H9 (cell line): ENCODE measurements at regions not wholly inside any gene's neighbourhood (a gene's known extent, or its start where the extent isn't known, plus 50 kb on each side); places are given as distances from the start of the nearest gene placed in this dataset.

Experiments used
- DNase-seq: peaks from one replicate; pipeline ENCODE4 v3.0.0-alpha.2; 2017
- H2AFZ ChIP-seq: one replicate; pipeline ENCODE4 v1.6.1; 2013; ENCODE audit warnings: mild to moderate bottlenecking, low read length, control low read depth, moderate library complexity
- H2AK5ac ChIP-seq: 2 replicates; pipeline ENCODE4 v1.6.1; 2013; ENCODE audit warnings: low read length, control low read depth, mixed read lengths; ENCODE audit not compliant: insufficient read length
- H2BK120ac ChIP-seq: one replicate; pipeline ENCODE4 v1.6.1; 2013; ENCODE audit warnings: low read depth, mild to moderate bottlenecking, low read length, control low read depth, inconsistent platforms; ENCODE audit not compliant: poor library complexity, severe bottlenecking
- H2BK12ac ChIP-seq: 2 replicates; pipeline ENCODE4 v1.6.1; 2013; ENCODE audit warnings: low read length, control low read depth, mixed read lengths, low read depth; ENCODE audit not compliant: insufficient read length
- H2BK15ac ChIP-seq: 2 replicates; pipeline ENCODE4 v1.6.1; 2013; ENCODE audit warnings: low read depth, low read length, control low read depth
- H2BK20ac ChIP-seq: one replicate; pipeline ENCODE4 v1.6.1; 2013; ENCODE audit warnings: low read depth, mild to moderate bottlenecking, low read length, control low read depth, inconsistent platforms; ENCODE audit not compliant: poor library complexity, severe bottlenecking
- H2BK5ac ChIP-seq: 2 replicates; pipeline ENCODE4 v1.6.1; 2013; ENCODE audit warnings: low read length, control low read depth, mixed read lengths; ENCODE audit not compliant: insufficient read length
- H3K14ac ChIP-seq: 2 replicates; pipeline ENCODE4 v1.6.1; 2013; ENCODE audit warnings: low read length, control low read depth; ENCODE audit not compliant: insufficient read depth
- H3K18ac ChIP-seq: 2 replicates; pipeline ENCODE4 v1.6.1; 2013; ENCODE audit warnings: low read depth, mild to moderate bottlenecking, mixed read lengths, low read length, control low read depth; ENCODE audit not compliant: insufficient read length
- H3K23ac ChIP-seq: 2 replicates; pipeline ENCODE4 v1.6.1; 2013; ENCODE audit warnings: low read length, control low read depth, mixed read lengths, low read depth; ENCODE audit not compliant: insufficient read length
- H3K23me2 ChIP-seq: 2 replicates; pipeline ENCODE4 v1.6.1; 2013; ENCODE audit warnings: low read depth, mild to moderate bottlenecking, mixed read lengths, low read length, control low read depth; ENCODE audit not compliant: insufficient read length, poor library complexity, severe bottlenecking
- H3K27ac ChIP-seq: 2 replicates; pipeline ENCODE4 v1.5.1; 2013; ENCODE audit warnings: low read length, control low read depth, mixed read lengths, low read depth; ENCODE audit not compliant: insufficient read length
- H3K27me3 ChIP-seq: 2 replicates; pipeline ENCODE4 v1.6.1; 2013; ENCODE audit warnings: low read length, control low read depth, inconsistent platforms; ENCODE audit not compliant: insufficient read depth
- H3K4ac ChIP-seq: 2 replicates; pipeline ENCODE4 v1.6.1; 2013; ENCODE audit warnings: low read depth, mild to moderate bottlenecking, control low read depth, inconsistent platforms, low read length, moderate library complexity
- H3K4me1 ChIP-seq: 2 replicates; pipeline ENCODE4 v1.6.1; 2013; ENCODE audit warnings: low read length, control low read depth, inconsistent platforms; ENCODE audit not compliant: insufficient read depth
- H3K4me2 ChIP-seq: 2 replicates; pipeline ENCODE4 v1.6.1; 2013; ENCODE audit warnings: low read length, control low read depth, mixed read lengths; ENCODE audit not compliant: insufficient read length, insufficient read depth
- H3K56ac ChIP-seq: 2 replicates; pipeline ENCODE4 v1.6.1; 2013; ENCODE audit warnings: low read depth, mild to moderate bottlenecking, mixed read lengths, low read length, control low read depth; ENCODE audit not compliant: insufficient read length
- H3K79me1 ChIP-seq: 2 replicates; pipeline ENCODE4 v1.6.1; 2013; ENCODE audit warnings: low read depth, mild to moderate bottlenecking, moderate library complexity, low read length, control low read depth, inconsistent platforms; ENCODE audit not compliant: insufficient read depth, poor library complexity, severe bottlenecking
- H3K79me2 ChIP-seq: 2 replicates; pipeline ENCODE4 v1.6.1; 2013; ENCODE audit warnings: low read length, control low read depth, inconsistent platforms; ENCODE audit not compliant: insufficient read depth
- H3K9ac ChIP-seq: 2 replicates; pipeline ENCODE4 v1.6.1; 2013; ENCODE audit warnings: low read length, control low read depth, mixed read lengths; ENCODE audit not compliant: insufficient read length; ENCODE audit errors: extremely low read depth
- H3K9me3 ChIP-seq: one replicate; pipeline ENCODE4 v1.6.1; 2013; ENCODE audit warnings: low read depth, low read length, inconsistent platforms; ENCODE audit not compliant: control insufficient read depth
- H3T11ph ChIP-seq: one replicate; pipeline ENCODE4 v1.6.1; 2013; ENCODE audit warnings: mild to moderate bottlenecking, low read length, control low read depth, inconsistent platforms
- H4K20me1 ChIP-seq: one replicate; pipeline ENCODE4 v1.6.1; 2013; ENCODE audit not compliant: control insufficient read depth, insufficient read length, insufficient read depth
- H4K5ac ChIP-seq: 2 replicates; pipeline ENCODE4 v1.6.1; 2013; ENCODE audit warnings: low read depth, mild to moderate bottlenecking, mixed read lengths, low read length, control low read depth; ENCODE audit not compliant: insufficient read length
- H4K8ac ChIP-seq: replicated peaks from 2 replicates; pipeline ENCODE4 v1.6.1; 2013; ENCODE audit warnings: low read length, control low read depth, mixed read lengths, low read depth; ENCODE audit not compliant: insufficient read length
- H4K91ac ChIP-seq: 2 replicates; pipeline ENCODE4 v1.6.1; 2013; ENCODE audit warnings: low read depth, mild to moderate bottlenecking, moderate library complexity, mixed read lengths, low read length, control low read depth; ENCODE audit not compliant: insufficient read length
- H3K27ac Mint-ChIP-seq, 3 experiments: 2 replicates in 2 of 3; 3 replicates in 1 of 3; pipeline ENCODE4 v1.8.0; 2020 to 2021; ENCODE audit warnings: mixed read lengths in 3 of 3, mild to moderate bottlenecking in 1 of 3, moderate library complexity in 1 of 3
- H3K27me3 Mint-ChIP-seq: 2 replicates; pipeline ENCODE4 v1.8.0; 2021; ENCODE audit warnings: low read depth, mild to moderate bottlenecking, moderate library complexity, mixed read lengths
- H3K36me3 Mint-ChIP-seq, 3 experiments: 2 replicates in 2 of 3; 3 replicates in 1 of 3; pipeline ENCODE4 v1.8.0; 2020 to 2021; ENCODE audit warnings: low read depth in 3 of 3, mixed read lengths in 3 of 3; ENCODE audit not compliant: insufficient read depth in 1 of 3
- H3K4me1 Mint-ChIP-seq, 2 experiments: 2 replicates each; pipeline ENCODE4 v1.8.0; 2020; ENCODE audit warnings: mixed read lengths in 2 of 2
- H3K4me3 Mint-ChIP-seq, 2 experiments: 2 replicates in 1 of 2; 3 replicates in 1 of 2; pipeline ENCODE4 v1.8.0; 2020 to 2021; ENCODE audit warnings: mild to moderate bottlenecking in 2 of 2, mixed read lengths in 2 of 2, moderate library complexity in 1 of 2
- H3K9me3 Mint-ChIP-seq, 2 experiments: 2 replicates in 1 of 2; 3 replicates in 1 of 2; pipeline ENCODE4 v1.8.0; 2020; ENCODE audit warnings: mild to moderate bottlenecking in 2 of 2, mixed read lengths in 2 of 2, moderate library complexity in 1 of 2
- CTCF ChIP-seq: fragments of 200-600 bp; sonication (generic); conservative IDR thresholded peaks from 3 replicates; pipeline ENCODE4 v1.8.0; 2021; ENCODE audit warnings: antibody characterized with exemption, mild to moderate bottlenecking
- WGBS: extraction: QIAGEN DNeasy Blood & Tissue Kit; methylation state at CpG from one replicate; pipeline ENCODE4 v1.1.7; 2013; ENCODE audit warnings: missing lambda C conversion rate, low lambda C conversion rate, mixed read lengths; ENCODE audit not compliant: insufficient read length; ENCODE audit errors: extremely low coverage; 5-methylcytosine and 5-hydroxymethylcytosine counted together

DNA sequence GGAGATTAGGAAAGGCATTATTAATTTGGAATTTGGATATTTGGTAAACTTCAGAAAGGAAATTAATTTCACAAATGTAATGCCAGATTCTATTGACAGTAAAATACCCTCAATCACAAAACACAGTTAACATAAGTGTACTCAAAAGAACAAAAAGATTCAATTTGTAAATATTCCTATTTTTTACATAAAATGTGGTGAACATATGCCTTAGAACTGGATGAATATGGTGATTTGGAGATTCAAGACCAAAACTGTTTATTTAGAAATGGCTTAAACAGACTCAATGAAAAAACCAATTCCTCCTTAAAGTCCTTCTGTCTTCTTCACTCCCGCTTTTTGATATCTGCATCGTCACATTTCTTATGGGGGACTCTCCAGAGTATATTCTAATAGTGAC, 417.6 kb upstream of the TENM3 start:
- no peak for TF ChIP-seq CTCF
- H3K23ac ChIP-seq, result no peak overlapping the region

More for the DNA sequence above, 417.6 kb upstream of the TENM3 start:
- H4K20me1 ChIP-seq, result no peaks in the 10 kb centered on the region
- no peak overlapping the region for H2BK20ac ChIP-seq
- H2BK12ac ChIP-seq, result no peak overlapping the region
- H3K56ac ChIP-seq, result no peak overlapping the region
- no peaks in the 10 kb centered on the region for H3K27me3 Mint-ChIP-seq
- no peak overlapping the region for H4K91ac ChIP-seq
- no peak overlapping the region for H3K14ac ChIP-seq
- H3K36me3 Mint-ChIP-seq, result no peaks in the 10 kb centered on the region
- no peak overlapping the region for H3K27ac ChIP-seq
- H2BK120ac ChIP-seq, result no peak overlapping the region
- no peak overlapping the region for H3K18ac ChIP-seq
- no peaks in the 10 kb centered on the region for H3K9me3 ChIP-seq
- H3K23me2 ChIP-seq, result no peaks in the 10 kb centered on the region
- no peak overlapping the region for H3K4me2 ChIP-seq
- H2AFZ ChIP-seq, result no peak overlapping the region
- no peak overlapping the region for H3K9ac ChIP-seq
- H3K9me3 Mint-ChIP-seq, result no peaks in the 10 kb centered on the region
- no peak overlapping the region for H3K4ac ChIP-seq
- no peak overlapping the region for H4K5ac ChIP-seq
- H3K27ac Mint-ChIP-seq, result no peak overlapping the region
- no peak for DNase-seq
- H2AK5ac ChIP-seq, result no peak overlapping the region
- no peak overlapping the region for H4K8ac ChIP-seq
- H3K4me1 ChIP-seq, result peaks cover 4% of the 10 kb centered on the region; the same call in 1 of the 2 replicates
- no peaks in the 10 kb centered on the region for H3K79me2 ChIP-seq
- H3T11ph ChIP-seq, result no peak overlapping the region
- peaks cover 41 to 49% of the 10 kb centered on the region in 2 experiments for H3K4me1 Mint-ChIP-seq
- no peak overlapping the region for H3K4me3 Mint-ChIP-seq
- H3K79me1 ChIP-seq, result no peaks in the 10 kb centered on the region
- H2BK5ac ChIP-seq, result no peak overlapping the region
- WGBS, result no CpG with 5 or more reads among the region's 2 CpGs
- no peaks in the 10 kb centered on the region for H3K27me3 ChIP-seq
- H2BK15ac ChIP-seq, result no peak overlapping the region
